Skeletal muscle tissue (tissue), 3 donors: ENCODE measurements at regions not wholly inside any gene's neighbourhood (a gene's known extent, or its start where the extent isn't known, plus 50 kb on each side); places are given as distances from the start of the nearest gene placed in this dataset.
"Not testable (repeated sequence)": the region's sequence is repeated elsewhere in the genome, so short reads cannot be mapped to it uniquely, and the experiment has no call there.

Source experiments
- H3K27ac ChIP-seq: one replicate; pipeline ENCODE4 v1.7.0; 2013; ENCODE audit warnings: mild to moderate bottlenecking, low read depth, low read length, inconsistent platforms
- H3K27me3 ChIP-seq, 3 donors: one replicate each; pipeline ENCODE4 v1.7.0; 2013; ENCODE audit warnings: low read length in 3 of 3; ENCODE audit not compliant: control insufficient read depth in 3 of 3, insufficient read depth in 3 of 3
- H3K36me3 ChIP-seq, 3 donors: one replicate each; pipeline ENCODE4 v1.7.0; 2013; ENCODE audit warnings: low read length in 3 of 3; ENCODE audit not compliant: control insufficient read depth in 3 of 3, insufficient read depth in 3 of 3
- H3K4me1 ChIP-seq, 3 donors: one replicate each; pipeline ENCODE4 v1.7.0; 2013; ENCODE audit warnings: low read length in 3 of 3, mild to moderate bottlenecking in 3 of 3; ENCODE audit not compliant: control insufficient read depth in 3 of 3, insufficient read depth in 3 of 3
- H3K4me3 ChIP-seq, 3 donors: one replicate each; pipeline ENCODE4 v1.7.0; 2013; ENCODE audit warnings: low read length in 3 of 3
- H3K9ac ChIP-seq, 3 donors: one replicate each; pipeline ENCODE4 v1.7.0; 2013; ENCODE audit warnings: low read length in 3 of 3, mild to moderate bottlenecking in 3 of 3, moderate library complexity in 2 of 3, low read depth in 1 of 3
- H3K9me3 ChIP-seq, 3 donors: one replicate each; pipeline ENCODE4 v1.7.0; 2013; ENCODE audit warnings: low read length in 3 of 3; ENCODE audit not compliant: control insufficient read depth in 3 of 3
- donor health status: Osteomylitis.

- Histone ChIP-seq H3K9me3 (no peaks in the 10 kb centered on the region), H3K27me3 (no peaks in the 10 kb centered on the region), H3K27ac (no peak overlapping the region), H3K9ac (no peak overlapping the region), H3K4me1 (no peaks in the 10 kb centered on the region), H3K36me3 (no peaks in the 10 kb centered on the region), H3K4me3 (no peak overlapping the region)
Observed at GRCh38 chr3:36172699-36173098, 207.6 kb upstream of the STAC start.

GRCh38 chr3:36175113-36175812 is 205.0 kb upstream of the STAC start:
- H3K9me3 ChIP-seq = no peaks in the 10 kb centered on the region
- no peaks in the 10 kb centered on the region for H3K36me3 ChIP-seq
- H3K27me3 ChIP-seq = no peaks in the 10 kb centered on the region
- no peak overlapping the region for H3K9ac ChIP-seq
- H3K4me1 ChIP-seq = no peaks in the 10 kb centered on the region
- no peak overlapping the region for H3K4me3 ChIP-seq
- no peak overlapping the region for H3K27ac ChIP-seq

GRCh38 chr3:36175916-36176461 is 204.3 kb upstream of the STAC start:
- Histone ChIP-seq H3K4me3 (no peak overlapping the region), H3K27me3 (no peaks in the 10 kb centered on the region), H3K27ac (no peak overlapping the region), H3K9me3 (no peaks in the 10 kb centered on the region), H3K9ac (no peak overlapping the region), H3K4me1 (no peaks in the 10 kb centered on the region), H3K36me3 (no peaks in the 10 kb centered on the region)

- H3K4me1 ChIP-seq = no peaks in the 10 kb centered on the region
- H3K9me3 ChIP-seq = no peaks in the 10 kb centered on the region
- H3K27ac ChIP-seq = no peak overlapping the region
- no peak overlapping the region for H3K9ac ChIP-seq
- H3K36me3 ChIP-seq = no peaks in the 10 kb centered on the region
- no peak overlapping the region for H3K4me3 ChIP-seq
- no peaks in the 10 kb centered on the region for H3K27me3 ChIP-seq
Observed at GRCh38 chr3:36178018-36178417, 202.3 kb upstream of the STAC start.

GRCh38 chr3:36182024-36182423 is 198.3 kb upstream of the STAC start:
- H3K4me1 ChIP-seq = no peaks in the 10 kb centered on the region
- H3K9ac ChIP-seq = no peak overlapping the region
- H3K27ac ChIP-seq = no peak overlapping the region
- H3K36me3 ChIP-seq = no peaks in the 10 kb centered on the region
- no peaks in the 10 kb centered on the region for H3K9me3 ChIP-seq
- H3K27me3 ChIP-seq = no peaks in the 10 kb centered on the region
- H3K4me3 ChIP-seq = no peak overlapping the region

- H3K9me3 ChIP-seq, H3K36me3 ChIP-seq, H3K9ac ChIP-seq, H3K27me3 ChIP-seq, H3K27ac ChIP-seq, H3K4me3 ChIP-seq, H3K4me1 ChIP-seq: not testable (repeated sequence)
Observed at GRCh38 chr3:36187197-36187596, 193.1 kb upstream of the STAC start.

- no peak overlapping the region for H3K9ac ChIP-seq
- H3K9me3 ChIP-seq = no peaks in the 10 kb centered on the region
- no peaks in the 10 kb centered on the region for H3K4me1 ChIP-seq
- no peaks in the 10 kb centered on the region for H3K27me3 ChIP-seq
- no peak overlapping the region for H3K27ac ChIP-seq
- no peaks in the 10 kb centered on the region for H3K36me3 ChIP-seq
- no peak overlapping the region for H3K4me3 ChIP-seq
Observed at GRCh38 chr3:36192901-36193300, 187.4 kb upstream of the STAC start.

- H3K27me3 ChIP-seq = no peaks in the 10 kb centered on the region
- H3K9me3 ChIP-seq = no peaks in the 10 kb centered on the region
- no peak overlapping the region for H3K27ac ChIP-seq
- no peaks in the 10 kb centered on the region for H3K4me1 ChIP-seq
- H3K4me3 ChIP-seq = no peak overlapping the region
- no peaks in the 10 kb centered on the region for H3K36me3 ChIP-seq
- H3K9ac ChIP-seq = no peak overlapping the region
Observed at GRCh38 chr3:36193448-36193847, 186.9 kb upstream of the STAC start.

- Histone ChIP-seq H3K9me3 (no peaks in the 10 kb centered on the region), H3K9ac (no peak overlapping the region), H3K27me3 (no peaks in the 10 kb centered on the region), H3K4me1 (no peaks in the 10 kb centered on the region), H3K4me3 (no peak overlapping the region), H3K27ac (no peak overlapping the region), H3K36me3 (no peaks in the 10 kb centered on the region)
Observed at GRCh38 chr3:36196058-36196457, 184.2 kb upstream of the STAC start.

GRCh38 chr3:36197151-36197550 is 183.2 kb upstream of the STAC start:
- Histone ChIP-seq H3K9ac (no peak overlapping the region), H3K27ac (no peak overlapping the region), H3K4me3 (no peak overlapping the region), H3K27me3 (no peaks in the 10 kb centered on the region), H3K9me3 (no peaks in the 10 kb centered on the region), H3K36me3 (no peaks in the 10 kb centered on the region), H3K4me1 (no peaks in the 10 kb centered on the region)
